Activated CD8-positive, alpha-beta memory T cell treated with anti-CD3 and anti-CD28 coated beads, Interleukin-2, amount 10 ng/mL, durations not matched to agents 7 days and 5 days (primary cell): ENCODE measurements at regions not wholly inside any gene's neighbourhood (a gene's known extent, or its start where the extent isn't known, plus 50 kb on each side); places are given as distances from the start of the nearest gene placed in this dataset.

Source experiments
- ATAC-seq: fragments of 150-1000 bp; cut with Tn5 transposase; one replicate; pipeline ENCODE4 v1.10.0; 2021; ENCODE audit warnings: moderate library complexity
- CTCF ChIA-PET: fragments of 350-600 bp; sonication (Branson Sonifier 250); formaldehyde crosslinking; loops from one replicate; lab custom pipeline; 2021; ENCODE audit warnings: antibody characterized with exemption; lab: Charles Lee
- DNase-seq: peaks from one replicate; pipeline ENCODE4 v3.0.0-alpha.2; 2020
- H3K27ac Mint-ChIP-seq: one replicate; pipeline ENCODE4 v1.8.0; 2021; ENCODE audit warnings: mild to moderate bottlenecking, mixed read lengths
- H3K27me3 Mint-ChIP-seq: one replicate; pipeline ENCODE4 v1.8.0; 2021; ENCODE audit warnings: mixed read lengths
- H3K36me3 Mint-ChIP-seq: one replicate; pipeline ENCODE4 v1.8.0; 2021; ENCODE audit warnings: mild to moderate bottlenecking, mixed read lengths
- H3K4me1 Mint-ChIP-seq: one replicate; pipeline ENCODE4 v1.8.0; 2021; ENCODE audit warnings: mixed read lengths
- H3K4me3 Mint-ChIP-seq: one replicate; pipeline ENCODE4 v1.8.0; 2021; ENCODE audit warnings: mild to moderate bottlenecking, moderate library complexity, mixed read lengths
- H3K9me3 Mint-ChIP-seq: one replicate; pipeline ENCODE4 v1.8.0; 2022; ENCODE audit warnings: low read depth, mixed read lengths

DNA sequence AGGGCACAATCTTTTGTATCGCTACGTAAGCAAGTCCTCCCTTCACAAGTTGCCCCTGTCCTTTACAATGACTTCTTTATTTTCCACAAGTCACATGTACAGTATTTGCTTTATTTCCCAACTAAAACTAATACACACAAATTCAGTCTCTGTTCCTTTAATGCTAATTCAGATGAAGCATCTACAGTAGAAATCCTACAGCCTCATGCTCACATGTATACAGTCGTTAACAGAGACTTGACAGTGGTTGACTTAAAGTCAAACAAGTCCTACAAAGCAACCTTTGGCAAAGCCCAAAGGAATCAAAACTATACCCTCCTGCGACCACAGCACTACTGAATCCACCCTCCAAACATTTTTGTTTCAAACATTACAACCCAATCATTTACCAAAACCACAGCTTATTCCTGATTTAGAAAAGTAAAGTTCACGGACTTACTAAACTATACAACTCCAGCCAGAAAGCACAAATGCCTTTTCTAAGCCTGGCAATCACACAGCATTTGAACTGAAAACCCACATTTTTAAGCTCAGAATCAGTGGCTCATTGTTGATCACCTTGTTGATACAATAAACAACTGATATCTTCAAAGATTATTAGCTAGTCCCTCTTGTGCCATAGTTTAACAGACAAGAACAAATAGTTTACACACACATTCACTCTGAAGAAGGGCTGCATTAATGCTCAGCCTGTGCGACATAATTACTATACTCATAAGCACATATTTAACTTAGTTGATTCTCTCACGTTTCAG is 70.9 kb upstream of the NHSL1 start:
- no peak overlapping the region for H3K4me3 Mint-ChIP-seq
- no peak for ATAC-seq
- no peak overlapping the region for H3K27ac Mint-ChIP-seq
- H3K27me3 Mint-ChIP-seq, result peaks cover 30% of the 10 kb centered on the region
- DNase-seq, result no peak
- H3K36me3 Mint-ChIP-seq, result no peaks in the 10 kb centered on the region
- no peaks in the 10 kb centered on the region for H3K4me1 Mint-ChIP-seq
- no peaks in the 10 kb centered on the region for H3K9me3 Mint-ChIP-seq
- CTCF ChIA-PET, result no interaction called here

- no peak for DNase-seq
- CTCF ChIA-PET, result no interaction called here
- no peaks in the 10 kb centered on the region for H3K36me3 Mint-ChIP-seq
- H3K27me3 Mint-ChIP-seq, result peaks cover 29% of the 10 kb centered on the region
- no peaks in the 10 kb centered on the region for H3K4me1 Mint-ChIP-seq
- ATAC-seq, result no peak
- H3K27ac Mint-ChIP-seq, result no peak overlapping the region
- H3K4me3 Mint-ChIP-seq, result no peak overlapping the region
- no peaks in the 10 kb centered on the region for H3K9me3 Mint-ChIP-seq
Observed at GRCh38 chr6:138570725-138571029, 71.4 kb upstream of the NHSL1 start.

DNA sequence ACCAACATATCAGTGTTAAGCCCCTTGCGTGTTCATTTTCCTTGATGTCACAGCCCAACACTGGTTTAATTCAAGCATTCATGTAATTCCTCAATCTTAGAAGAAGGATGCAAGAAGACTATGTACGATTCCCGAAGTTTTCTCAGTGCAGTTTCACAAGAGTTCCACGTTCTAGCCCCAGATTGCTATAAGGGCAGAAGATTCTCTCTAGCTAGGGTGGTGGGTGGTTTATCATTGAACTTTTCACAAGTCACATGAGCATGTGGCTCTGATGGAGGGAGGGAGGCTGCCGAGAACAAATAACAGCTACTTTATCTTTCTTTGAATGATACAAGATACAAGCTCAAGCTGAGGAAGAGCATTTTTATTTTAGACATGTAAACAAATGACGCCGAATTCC is 71.9 kb upstream of the NHSL1 start:
- no peak for ATAC-seq
- no peak for DNase-seq
- no peak overlapping the region for H3K4me3 Mint-ChIP-seq
- H3K27me3 Mint-ChIP-seq, result peaks cover 29% of the 10 kb centered on the region
- CTCF ChIA-PET, result no interaction called here
- no peaks in the 10 kb centered on the region for H3K9me3 Mint-ChIP-seq
- H3K4me1 Mint-ChIP-seq, result no peaks in the 10 kb centered on the region
- H3K36me3 Mint-ChIP-seq, result no peaks in the 10 kb centered on the region
- no peak overlapping the region for H3K27ac Mint-ChIP-seq

DNA sequence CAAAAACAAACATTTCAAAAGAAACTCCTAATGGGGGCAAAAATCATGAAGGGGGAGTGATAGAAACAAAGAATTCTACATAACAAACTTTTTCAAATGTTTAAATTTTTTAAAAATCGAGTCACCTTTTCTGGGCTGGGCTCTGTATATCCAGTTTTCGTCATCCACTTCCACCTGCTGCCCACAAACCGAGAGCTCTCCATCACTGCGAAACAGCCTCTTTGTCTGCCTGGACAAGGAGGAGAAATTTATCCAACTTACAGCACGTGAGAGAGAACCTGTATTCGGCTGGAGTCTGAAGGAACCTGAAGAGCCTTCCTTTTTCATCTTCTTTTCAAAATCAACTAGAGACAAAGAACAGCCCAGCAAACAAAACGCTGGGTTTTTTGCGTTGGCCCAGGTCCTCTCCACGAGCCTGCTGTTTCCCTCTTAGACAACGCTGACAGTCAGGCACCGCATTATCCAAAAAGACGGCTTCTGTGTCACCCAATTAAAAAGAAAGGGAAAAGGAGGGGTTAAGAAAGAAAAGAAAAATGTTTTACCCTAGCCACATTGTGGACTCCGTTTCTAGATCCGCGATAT is 72.4 kb upstream of the NHSL1 start:
- no peak overlapping the region for H3K4me3 Mint-ChIP-seq
- H3K36me3 Mint-ChIP-seq, result no peaks in the 10 kb centered on the region
- no peaks in the 10 kb centered on the region for H3K4me1 Mint-ChIP-seq
- ATAC-seq (no peak), DNase-seq (no peak)
- H3K27ac Mint-ChIP-seq, result no peak overlapping the region
- peaks cover 32% of the 10 kb centered on the region for H3K27me3 Mint-ChIP-seq
- CTCF ChIA-PET, result no interaction called here
- no peaks in the 10 kb centered on the region for H3K9me3 Mint-ChIP-seq

GRCh38 chr6:138572167-138572875 is 73.0 kb upstream of the NHSL1 start:
- H3K4me3 Mint-ChIP-seq, result no peak overlapping the region

DNA sequence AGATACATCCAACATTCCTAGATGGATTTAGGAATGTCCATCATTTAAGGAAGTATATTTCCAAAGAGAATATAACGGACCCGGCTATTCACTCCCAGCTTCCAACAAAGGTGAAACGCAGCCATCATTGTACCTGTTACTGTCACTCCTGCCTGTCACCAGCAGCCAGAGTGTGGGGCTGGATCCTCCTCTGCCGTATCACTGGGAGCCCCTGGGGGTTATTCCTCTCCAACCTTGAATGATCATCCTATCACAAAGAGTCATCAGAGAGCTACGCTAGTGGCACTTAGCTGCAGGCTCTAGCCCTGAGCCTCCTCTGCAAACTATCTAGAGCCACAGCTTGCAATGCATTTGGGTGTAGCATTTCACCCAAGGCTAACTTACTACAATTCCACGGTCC is 73.6 kb upstream of the NHSL1 start:
- no peak overlapping the region for H3K4me3 Mint-ChIP-seq
- no peaks in the 10 kb centered on the region for H3K9me3 Mint-ChIP-seq

More at GRCh38 chr6:138572167-138572875, 73.0 kb upstream of the NHSL1 start:
- Mint-ChIP-seq H3K27ac (no peak overlapping the region), H3K36me3 (no peaks in the 10 kb centered on the region), H3K4me1 (no peaks in the 10 kb centered on the region), H3K27me3 (peaks cover 26% of the 10 kb centered on the region), H3K9me3 (no peaks in the 10 kb centered on the region)
- no peak for DNase-seq
- no peak for ATAC-seq
- CTCF ChIA-PET, result interaction anchor here (0.8 kb wide), 1 partner anchor 16 kb away, joined by 5 read pairs; no protein-coding TSS in a partner anchor

DNA sequence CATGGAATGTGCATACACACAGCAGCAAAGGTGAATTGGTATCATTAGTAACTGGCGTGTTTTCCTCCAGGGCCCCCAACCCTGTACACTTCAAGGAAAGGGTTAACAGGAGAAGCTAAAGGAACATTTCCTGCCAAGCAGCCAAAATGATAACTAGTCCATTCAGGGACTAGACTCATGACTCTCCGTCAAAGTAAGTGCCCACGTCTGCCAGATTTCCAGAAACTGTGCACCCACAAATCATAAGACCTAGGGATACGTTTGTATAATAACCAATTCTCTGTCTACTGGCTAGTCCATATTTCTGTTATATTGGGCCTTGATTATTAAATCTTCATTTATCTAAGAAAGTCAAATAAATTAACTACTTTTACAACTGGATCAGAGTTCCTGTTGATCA is 76.0 kb upstream of the NHSL1 start:
- Mint-ChIP-seq H3K9me3 (no peaks in the 10 kb centered on the region), H3K27ac (no peak overlapping the region), H3K4me1 (no peaks in the 10 kb centered on the region), H3K36me3 (no peaks in the 10 kb centered on the region), H3K27me3 (peaks cover 15% of the 10 kb centered on the region), H3K4me3 (no peak overlapping the region)
- DNase-seq, result no peak
- ATAC-seq, result no peak
- CTCF ChIA-PET, result no interaction called here

More for the DNA sequence above, 73.6 kb upstream of the NHSL1 start:
- Mint-ChIP-seq H3K36me3 (no peaks in the 10 kb centered on the region), H3K27me3 (peaks cover 20% of the 10 kb centered on the region), H3K27ac (no peak overlapping the region), H3K4me1 (no peaks in the 10 kb centered on the region)
- DNase-seq (no peak), ATAC-seq (no peak)
- CTCF ChIA-PET, result interaction anchor here (0.8 kb wide), 2 partner anchors 16 to 18 kb away, joined by 3 to 5 read pairs; no protein-coding TSS in a partner anchor

GRCh38 chr6:138576313-138576712 is 77.0 kb upstream of the NHSL1 start:
- no peak for ATAC-seq
- no peak overlapping the region for H3K4me3 Mint-ChIP-seq
- peaks cover 15% of the 10 kb centered on the region for H3K27me3 Mint-ChIP-seq
- DNase-seq, result no peak
- no peaks in the 10 kb centered on the region for H3K4me1 Mint-ChIP-seq
- no peak overlapping the region for H3K27ac Mint-ChIP-seq
- CTCF ChIA-PET, result interaction anchor here (1.2 kb wide), 1 partner anchor 13 kb away, joined by 3 read pairs; no protein-coding TSS in a partner anchor
- H3K9me3 Mint-ChIP-seq, result no peaks in the 10 kb centered on the region
- no peaks in the 10 kb centered on the region for H3K36me3 Mint-ChIP-seq

DNA sequence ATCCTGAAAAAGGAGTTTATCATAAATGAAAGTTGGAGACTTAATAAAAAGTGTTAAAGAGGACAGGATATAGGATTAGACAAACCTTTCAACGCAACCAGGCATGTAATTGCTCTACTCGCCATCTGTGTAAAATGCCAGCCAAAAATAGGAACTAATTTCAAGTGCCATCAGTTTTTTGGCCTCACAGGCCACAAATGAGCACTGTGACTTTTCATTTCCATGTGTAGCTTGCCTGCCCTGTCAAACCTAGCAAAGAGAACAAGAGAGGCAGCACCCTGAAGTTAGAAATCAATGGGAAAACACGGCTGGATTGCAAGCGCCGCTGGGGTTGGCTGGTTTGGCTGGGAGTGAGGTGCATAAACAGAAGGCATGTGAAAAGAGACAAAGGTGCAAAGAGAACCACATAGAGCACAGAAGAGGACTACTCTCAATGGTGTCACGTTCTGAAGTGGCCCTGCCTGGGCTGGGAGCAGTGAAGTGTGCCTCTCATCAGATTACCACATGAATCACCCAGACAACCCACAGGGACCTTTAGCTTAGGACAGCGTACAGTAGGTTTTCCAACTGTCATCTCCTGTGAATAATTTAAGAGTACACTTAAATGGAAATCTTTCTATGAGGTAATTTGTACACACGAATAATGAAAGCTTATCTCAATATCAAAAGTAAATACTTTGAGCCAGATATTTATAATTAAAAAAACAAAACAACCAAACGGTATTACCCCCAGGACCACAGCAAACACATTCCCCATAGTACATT is 78.0 kb upstream of the NHSL1 start:
- no peak overlapping the region for H3K27ac Mint-ChIP-seq
- H3K4me3 Mint-ChIP-seq, result no peak overlapping the region
- no peaks in the 10 kb centered on the region for H3K4me1 Mint-ChIP-seq
- DNase-seq, result no peak
- CTCF ChIA-PET, result no interaction called here
- no peak for ATAC-seq
- H3K36me3 Mint-ChIP-seq, result no peaks in the 10 kb centered on the region
- peaks cover 15% of the 10 kb centered on the region for H3K27me3 Mint-ChIP-seq
- no peaks in the 10 kb centered on the region for H3K9me3 Mint-ChIP-seq

- CTCF ChIA-PET, result interaction anchor here (1.4 kb wide), 1 partner anchor 62 kb away, joined by 3 read pairs; no protein-coding TSS in a partner anchor
- Mint-ChIP-seq H3K27me3 (peaks cover 10% of the 10 kb centered on the region), H3K4me3 (no peak overlapping the region), H3K36me3 (no peaks in the 10 kb centered on the region), H3K4me1 (no peaks in the 10 kb centered on the region), H3K27ac (no peak overlapping the region), H3K9me3 (no peaks in the 10 kb centered on the region)
- ATAC-seq (no peak), DNase-seq (no peak)
Observed at GRCh38 chr6:138580040-138580439, 80.7 kb upstream of the NHSL1 start.

DNA sequence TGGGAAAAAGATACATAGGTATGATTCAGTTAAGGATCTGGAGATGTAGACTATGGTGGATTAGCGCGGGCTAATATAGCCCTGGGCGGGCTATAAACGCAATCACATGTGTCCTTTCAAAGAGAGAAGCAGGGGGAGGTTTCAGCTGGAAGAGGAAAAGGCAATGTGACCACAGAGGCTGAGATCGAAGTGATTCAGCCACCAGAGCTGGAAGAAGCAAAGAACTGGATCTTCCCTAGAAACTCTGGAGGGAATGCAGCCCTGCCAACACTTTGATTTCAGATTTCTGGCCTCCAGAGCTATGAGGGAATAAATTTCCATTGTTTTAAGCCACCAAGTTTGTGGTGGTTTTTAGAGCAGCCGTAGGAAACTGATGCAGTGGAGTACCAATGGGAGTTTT is 81.5 kb upstream of the NHSL1 start:
- DNase-seq, result no peak
- Mint-ChIP-seq H3K36me3 (no peaks in the 10 kb centered on the region), H3K27ac (no peak overlapping the region), H3K9me3 (no peaks in the 10 kb centered on the region), H3K27me3 (peaks cover 8% of the 10 kb centered on the region), H3K4me3 (no peak overlapping the region), H3K4me1 (no peaks in the 10 kb centered on the region)
- CTCF ChIA-PET, result interaction anchor here (1.4 kb wide), 1 partner anchor 62 kb away, joined by 3 read pairs; no protein-coding TSS in a partner anchor
- no peak for ATAC-seq

- DNase-seq (no peak), ATAC-seq (no peak)
- Mint-ChIP-seq H3K4me3 (no peak overlapping the region), H3K27ac (no peak overlapping the region), H3K27me3 (peaks cover 3% of the 10 kb centered on the region), H3K4me1 (peaks cover 6% of the 10 kb centered on the region), H3K36me3 (no peaks in the 10 kb centered on the region), H3K9me3 (no peaks in the 10 kb centered on the region)
- CTCF ChIA-PET, result interaction anchor here (1.0 kb wide), 1 partner anchor 8 kb away, joined by 3 read pairs; no protein-coding TSS in a partner anchor
Observed at GRCh38 chr6:138582573-138582972, 83.3 kb upstream of the NHSL1 start.

DNA sequence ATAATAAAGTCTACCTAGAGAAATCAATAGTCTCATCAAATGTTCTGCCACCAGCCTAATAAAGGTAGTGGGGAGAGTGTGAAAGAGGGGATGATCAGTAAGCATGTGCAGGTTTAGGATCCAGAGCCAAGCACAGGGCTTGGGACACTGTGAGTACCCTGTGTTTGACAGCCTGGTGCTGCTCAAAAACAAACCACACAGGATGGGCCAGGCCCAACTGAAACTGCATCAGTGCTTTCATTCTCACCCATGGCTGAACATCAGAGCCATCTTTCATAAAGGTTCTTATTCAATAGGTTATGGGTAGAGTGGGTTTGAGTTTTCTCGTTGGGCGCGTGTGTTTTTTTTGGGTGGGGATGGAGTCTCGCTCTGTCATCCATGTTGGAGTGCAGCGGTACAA is 87.3 kb upstream of the NHSL1 start:
- ATAC-seq (no peak), DNase-seq (no peak)
- peaks cover 15% of the 10 kb centered on the region for H3K4me1 Mint-ChIP-seq
- CTCF ChIA-PET, result interaction anchor here (1.0 to 4.1 kb wide), 2 partner anchors 158 to 179 kb away, joined by 3 to 41 read pairs; no protein-coding TSS in a partner anchor
- H3K27ac Mint-ChIP-seq, result no peak overlapping the region
- no peaks in the 10 kb centered on the region for H3K36me3 Mint-ChIP-seq
- H3K9me3 Mint-ChIP-seq, result no peaks in the 10 kb centered on the region
- H3K27me3 Mint-ChIP-seq, result peaks cover 3% of the 10 kb centered on the region
- H3K4me3 Mint-ChIP-seq, result no peak overlapping the region
